Astrocyte of the hippocampus (primary cell): ENCODE measurements at regions not wholly inside any gene's neighbourhood (a gene's known extent, or its start where the extent isn't known, plus 50 kb on each side); places are given as distances from the start of the nearest gene placed in this dataset.
A peak's percentile ranks its signal among the peaks of the same experiment; 100 is the strongest.

Experiments used
- DNase-seq: peaks from one replicate; pipeline ENCODE4 v3.0.0; 2011; ENCODE audit warnings: low read depth, low spot score

DNA sequence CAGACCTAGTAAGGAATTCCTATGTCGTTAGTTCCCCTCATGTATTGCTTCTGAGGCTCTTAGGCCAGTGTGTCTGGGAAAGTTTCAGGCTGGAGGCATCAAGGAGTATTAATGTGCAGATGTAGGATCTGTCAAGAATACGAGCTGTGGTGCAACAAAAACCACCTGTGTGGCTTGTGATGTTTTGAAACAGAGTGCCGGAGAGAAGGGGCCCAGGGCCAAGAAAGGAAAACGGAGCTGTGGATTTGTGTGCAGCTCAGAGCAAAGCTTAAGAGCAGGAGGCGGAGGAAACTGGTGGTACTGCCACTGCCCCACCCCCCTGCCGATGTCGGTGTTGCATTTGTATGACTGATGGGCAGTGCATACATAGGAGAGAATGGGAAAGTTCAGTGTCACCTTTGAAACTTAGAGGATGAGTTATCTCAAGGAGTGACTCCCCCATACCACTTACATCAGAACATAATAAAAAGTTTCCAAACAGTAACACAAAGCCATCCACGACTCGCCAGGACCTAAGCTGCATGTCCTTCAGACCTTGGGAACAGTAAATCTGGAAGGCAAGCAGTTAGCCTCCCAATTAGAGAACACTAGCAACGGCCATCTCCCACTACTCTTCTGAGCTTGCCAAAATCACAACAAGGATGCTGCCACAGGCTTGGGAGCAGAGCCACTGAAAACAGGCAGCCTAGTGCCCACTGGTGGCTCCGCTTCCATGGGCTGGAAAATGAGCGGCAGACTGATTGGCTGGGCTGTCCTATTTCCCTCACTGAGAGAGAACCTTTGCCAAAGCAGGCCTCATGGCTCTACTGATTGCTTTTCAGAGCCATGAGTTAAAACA lies 152.7 kb upstream of the NT5C1B start:
- peak; percentile 28 for DNase-seq

DNA sequence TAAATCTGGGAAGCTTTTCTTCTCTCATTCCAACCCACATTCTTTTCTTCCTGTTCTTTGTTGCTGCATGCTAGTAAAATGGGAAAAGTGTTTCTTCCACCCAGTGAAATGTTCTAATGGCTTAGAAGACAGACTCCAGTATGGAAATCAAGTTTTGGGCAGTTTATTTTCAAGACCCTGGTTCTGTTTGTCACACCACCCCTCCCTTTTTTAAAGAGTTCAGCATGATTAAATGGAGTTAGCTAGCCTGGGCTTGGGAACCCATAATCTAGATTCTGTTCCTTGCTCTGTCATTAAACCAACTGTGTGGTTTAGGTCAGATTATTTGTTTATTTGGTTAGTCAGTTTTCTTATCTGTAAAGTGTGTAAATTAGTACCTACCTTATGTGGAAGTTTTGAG lies 151.8 kb upstream of the NT5C1B start:
- DNase-seq, result no peak

GRCh38 chr2:18740474-18740881 lies 151.1 kb upstream of the NT5C1B start:
- peak; percentile 69 for DNase-seq

- DNase-seq, result no peak
These were observed 142.3 kb upstream of the NT5C1B start for GRCh38 chr2:18731666-18732065.

DNA sequence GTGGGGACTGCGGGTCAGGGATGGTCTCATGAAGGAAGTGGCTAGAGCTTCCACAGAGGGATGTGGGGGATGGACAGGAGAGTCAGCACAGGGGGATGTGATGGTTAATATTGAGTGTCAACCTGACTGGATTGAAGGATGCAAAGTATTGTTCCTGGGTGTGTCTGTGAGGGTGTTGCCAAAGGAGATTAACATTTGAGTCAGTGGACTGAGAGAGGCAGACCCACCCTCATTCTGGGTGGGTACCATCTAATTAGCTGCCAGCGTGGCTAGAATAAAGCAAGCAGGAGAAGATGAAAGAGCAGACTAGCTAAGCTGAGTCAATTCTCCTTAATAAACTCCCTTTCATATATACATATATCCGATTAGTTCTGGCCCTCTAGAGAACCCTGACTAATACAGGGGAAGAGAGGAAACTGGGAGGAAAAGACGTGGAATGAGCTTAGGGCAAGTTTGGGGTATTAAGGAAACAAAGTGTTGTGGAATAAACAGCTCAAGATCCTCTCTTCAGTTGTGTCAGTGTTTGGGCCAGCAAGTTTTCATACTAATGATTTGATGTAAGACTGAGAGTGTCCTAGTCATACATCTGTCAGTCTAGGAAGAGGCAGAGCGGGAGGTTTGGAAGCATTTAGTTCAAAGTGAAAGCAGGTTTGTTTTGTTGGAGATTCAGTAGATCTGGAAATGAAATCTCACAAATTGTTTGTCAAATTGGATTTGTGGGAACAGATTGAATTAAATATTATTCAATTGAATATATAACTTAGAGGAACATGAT lies 135.2 kb upstream of the NT5C1B start:
- DNase-seq, result no peak

- no peak for DNase-seq
These were observed 133.8 kb upstream of the NT5C1B start for GRCh38 chr2:18723219-18723618.

DNA sequence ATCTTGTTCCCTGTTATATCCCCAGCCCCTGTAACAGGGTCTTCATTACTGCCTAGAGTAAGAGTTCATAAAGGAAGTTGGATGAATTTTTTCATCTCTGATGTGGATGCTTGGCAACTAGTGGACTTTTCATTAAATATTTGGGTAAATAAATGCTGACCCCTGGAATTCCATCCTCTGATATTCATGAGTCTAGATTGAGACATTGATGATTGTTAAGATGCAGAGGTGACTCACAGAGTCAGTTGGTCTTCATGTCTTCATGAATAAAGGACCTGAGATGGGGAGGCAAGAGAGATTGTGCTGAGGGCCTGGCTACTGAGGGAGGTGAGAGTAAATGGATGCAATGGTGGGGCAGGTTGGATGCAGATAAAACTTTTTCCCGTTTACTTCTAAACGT lies 132.7 kb upstream of the NT5C1B start:
- DNase-seq, result no peak

DNA sequence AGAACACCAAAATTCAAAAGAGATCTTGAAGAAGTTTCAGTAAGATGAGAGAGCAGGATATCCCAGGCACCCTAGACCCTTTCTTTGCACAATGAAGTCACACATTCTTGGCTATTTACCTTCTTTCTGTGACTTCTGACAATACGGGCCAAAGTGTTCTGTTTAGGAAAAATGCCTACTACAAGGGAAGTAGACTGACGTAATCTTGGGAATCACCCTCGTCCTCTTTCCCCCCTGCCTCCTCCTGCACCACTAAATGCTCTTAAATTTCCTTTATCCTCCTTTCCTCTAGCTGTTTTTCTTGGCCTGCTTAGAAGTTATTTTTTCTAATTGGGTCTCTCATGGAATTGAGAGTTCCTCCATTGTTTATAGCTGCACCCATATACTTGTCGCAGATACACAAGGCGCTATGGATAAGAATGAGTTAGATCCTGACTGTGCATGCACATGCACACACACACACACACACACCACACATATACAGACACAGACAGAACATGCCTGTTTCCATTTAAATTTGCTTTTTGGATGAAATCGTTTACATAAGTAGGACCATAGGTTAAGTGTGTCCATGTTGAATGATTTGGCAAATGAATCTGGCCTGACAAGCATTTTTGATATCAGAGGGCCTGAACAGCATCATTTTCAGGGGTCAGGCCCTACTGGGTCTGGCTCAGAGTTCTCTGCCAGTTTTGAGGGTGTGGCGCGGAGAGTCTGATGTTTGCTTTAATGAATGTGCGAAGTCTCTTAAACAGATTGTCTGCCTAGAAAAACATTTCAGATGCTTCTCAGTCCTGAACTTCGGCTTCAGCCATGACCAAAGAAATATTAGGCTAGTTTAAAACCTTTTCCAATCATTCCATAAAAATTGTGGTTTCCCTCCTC lies 131.9 kb upstream of the NT5C1B start:
- no peak for DNase-seq

GRCh38 chr2:18719978-18720775 lies 130.8 kb upstream of the NT5C1B start:
- DNase-seq, result peak; percentile 76

GRCh38 chr2:18708203-18708715 lies 118.9 kb upstream of the NT5C1B start:
- DNase-seq, result no peak

- DNase-seq, result no peak
These were observed 116.6 kb upstream of the NT5C1B start for GRCh38 chr2:18706001-18706400.

- DNase-seq, result no peak
These were observed 114.9 kb upstream of the NT5C1B start for GRCh38 chr2:18704276-18704675.

DNA sequence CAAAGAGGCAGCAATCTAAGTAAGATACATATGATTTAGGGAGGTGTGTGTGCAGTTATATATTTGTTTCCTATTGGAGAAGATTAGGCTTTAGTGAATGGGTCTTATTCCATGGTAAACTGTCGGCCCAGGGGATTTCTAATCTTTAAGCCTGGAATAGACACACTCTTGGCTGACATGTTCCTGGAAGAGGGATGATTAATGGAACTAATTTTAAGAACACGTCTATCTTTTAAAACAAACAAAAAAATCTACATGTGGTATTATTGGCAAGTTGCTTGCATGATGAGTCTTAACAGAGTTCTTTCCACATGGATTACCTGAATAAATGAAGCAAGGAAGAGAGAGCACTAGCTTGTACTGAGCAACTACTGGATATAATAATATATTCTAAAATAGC lies 114.2 kb upstream of the NT5C1B start:
- DNase-seq, result no peak

DNA sequence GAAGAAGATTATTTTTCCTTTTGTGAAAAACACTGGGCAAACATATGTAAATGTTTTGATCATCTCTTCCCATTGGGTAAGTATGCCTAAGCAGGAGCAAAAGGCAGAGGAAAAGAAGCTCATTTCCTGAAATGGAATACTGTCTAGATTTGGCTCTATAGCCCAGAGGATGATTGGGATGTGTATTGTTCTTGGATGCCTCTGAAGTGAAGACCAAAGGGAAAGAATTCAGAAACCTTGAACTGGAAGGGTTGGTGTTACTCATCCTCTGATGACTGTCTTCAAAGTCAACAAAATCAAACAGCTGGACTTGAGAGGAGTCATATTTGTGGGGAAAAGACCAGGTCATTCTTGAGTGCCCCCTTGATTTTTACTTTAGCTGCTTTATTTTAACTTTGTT lies 112.6 kb upstream of the NT5C1B start:
- DNase-seq, result no peak

GRCh38 chr2:18701546-18701945 lies 112.2 kb upstream of the NT5C1B start:
- DNase-seq, result no peak

- DNase-seq, result no peak
These were observed 101.0 kb upstream of the NT5C1B start for GRCh38 chr2:18690342-18690741.

GRCh38 chr2:18684206-18685038 lies 95.1 kb upstream of the NT5C1B start:
- no peak for DNase-seq

DNA sequence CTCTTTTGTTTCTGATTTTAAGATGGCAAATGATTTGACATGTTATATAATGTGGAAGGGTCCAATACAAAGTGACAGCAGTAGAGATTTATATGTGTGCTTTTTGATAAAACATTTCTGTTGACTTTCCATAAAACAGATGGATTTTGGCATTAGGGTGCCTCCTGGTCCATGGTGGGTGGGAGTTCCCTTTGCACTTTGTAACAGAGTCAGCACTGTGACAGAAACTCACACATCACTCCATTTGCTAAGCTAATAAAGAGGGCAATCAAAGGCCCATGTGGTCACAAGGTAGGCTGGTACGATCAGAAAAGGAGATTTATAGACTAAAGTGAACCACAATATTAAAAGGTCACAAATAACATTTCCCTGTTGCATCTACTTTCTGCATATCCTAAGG lies 93.3 kb upstream of the NT5C1B start:
- DNase-seq, result no peak

DNA sequence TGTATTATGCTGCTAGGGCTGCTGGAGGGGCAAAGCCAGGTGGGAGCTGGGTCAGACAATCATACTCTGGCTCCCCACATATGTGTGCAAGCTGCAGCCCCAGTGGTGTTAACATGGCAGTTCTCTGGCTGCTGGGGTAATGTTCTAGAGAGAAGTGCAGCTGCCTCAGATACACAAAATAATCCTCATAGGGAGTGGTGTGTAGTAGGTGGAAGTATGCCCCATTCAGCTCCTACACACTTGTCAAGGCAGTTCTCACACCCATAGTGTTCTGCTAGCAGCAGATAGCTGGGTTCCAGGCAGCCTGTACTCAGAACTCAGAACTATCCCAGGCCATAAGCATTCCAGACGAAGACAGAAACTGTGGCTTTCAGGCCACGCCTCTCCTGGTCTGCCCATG lies 87.9 kb upstream of the NT5C1B start:
- no peak for DNase-seq

GRCh38 chr2:18674309-18674708 lies 84.9 kb upstream of the NT5C1B start:
- DNase-seq, result no peak
